ENCODE measurements at regions not wholly inside any gene's neighbourhood (a gene's known extent, or its start where the extent isn't known, plus 50 kb on each side); places are given as distances from the start of the nearest gene placed in this dataset.
"Not testable (repeated sequence)": the region's sequence is repeated elsewhere in the genome, so short reads cannot be mapped to it uniquely, and the experiment has no call there.

DNA sequence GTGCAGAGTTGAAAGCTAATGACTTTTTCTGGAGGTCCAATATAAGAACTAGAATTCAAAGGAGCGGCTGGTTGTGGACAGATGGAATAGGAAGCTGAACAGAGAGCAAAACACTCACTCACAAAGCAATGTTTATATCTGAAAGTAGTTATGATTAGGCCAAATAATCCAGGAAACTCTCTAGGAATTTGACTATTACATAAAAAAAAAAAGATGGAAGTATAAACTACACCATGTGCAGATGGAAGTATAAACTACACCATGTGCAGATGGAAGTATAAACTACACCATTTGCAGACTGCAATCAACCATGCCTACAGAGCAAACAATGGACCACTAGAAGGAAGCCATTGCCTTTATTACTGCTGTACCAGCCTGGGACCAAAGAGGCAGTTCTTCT is 771.1 kb downstream of the BRINP3 start:
- Histone ChIP-seq H2BK15ac (replicated peaks; ENCODE audit: low read depth) (no peak overlapping the region), H3K9ac (ENCODE audit: low read length) (no peak overlapping the region), H3K23ac (ENCODE audit: low read length) (no peak overlapping the region), H3K4me1 (ENCODE audit: control insufficient read depth, low read depth, low read length) (no peaks in the 10 kb centered on the region), H3K18ac (ENCODE audit: low read length) (no peak overlapping the region), H3K79me2 (ENCODE audit: control insufficient read depth, insufficient read depth, low read length) (no peaks in the 10 kb centered on the region), H3K27me3 (ENCODE audit: insufficient read depth, low read length, poor library complexity) (no peaks in the 10 kb centered on the region), H2AK5ac (ENCODE audit: low read length) (no peak overlapping the region), H2BK5ac (ENCODE audit: low read length) (no peak overlapping the region), H4K5ac (ENCODE audit: low read length) (no peak overlapping the region), H3K36me3 (ENCODE audit: control insufficient read depth, insufficient read depth, low read length) (no peaks in the 10 kb centered on the region), H3K79me1 (ENCODE audit: low read length) (no peaks in the 10 kb centered on the region), H3K4me2 (ENCODE audit: low read length) (no peak overlapping the region), H3K27ac (ENCODE audit: low read depth, low read length) (no peak overlapping the region), H3K4ac (ENCODE audit: low read depth, low read length) (no peak overlapping the region), H2BK120ac (ENCODE audit: low read depth, low read length) (no peak overlapping the region), H3K56ac (ENCODE audit: low read length) (no peak overlapping the region), H3K4me3 (ENCODE audit: low read length) (no peak overlapping the region), H4K8ac (ENCODE audit: low read depth, low read length) (no peak overlapping the region)
- no CpG with 5 or more reads among the region's 1 CpG for WGBS (ENCODE audit: extremely low coverage, insufficient coverage, low lambda C conversion rate)
- DNase-seq, result no peak

- H3K79me2 ChIP-seq (ENCODE audit: control insufficient read depth, insufficient read depth, low read length), result no peaks in the 10 kb centered on the region
- H3K18ac ChIP-seq (ENCODE audit: low read length), result no peak overlapping the region
- no peak overlapping the region for H2BK15ac ChIP-seq (replicated peaks; ENCODE audit: low read depth)
- no peak overlapping the region for H3K56ac ChIP-seq (ENCODE audit: low read length)
- no peak overlapping the region for H2BK120ac ChIP-seq (ENCODE audit: low read depth, low read length)
- peak; percentile 75 for DNase-seq
- H3K4me1 ChIP-seq (ENCODE audit: control insufficient read depth, low read depth, low read length), result no peaks in the 10 kb centered on the region
- no peak overlapping the region for H3K9ac ChIP-seq (ENCODE audit: low read length)
- no peak overlapping the region for H3K23ac ChIP-seq (ENCODE audit: low read length)
- H3K4me3 ChIP-seq (ENCODE audit: low read length), result no peak overlapping the region
- no peak overlapping the region for H2BK5ac ChIP-seq (ENCODE audit: low read length)
- no peaks in the 10 kb centered on the region for H3K36me3 ChIP-seq (ENCODE audit: control insufficient read depth, insufficient read depth, low read length)
- no CpG with 5 or more reads among the region's 3 CpGs for WGBS (ENCODE audit: extremely low coverage, insufficient coverage, low lambda C conversion rate)
- H3K79me1 ChIP-seq (ENCODE audit: low read length), result no peaks in the 10 kb centered on the region
- no peak overlapping the region for H4K5ac ChIP-seq (ENCODE audit: low read length)
- no peak overlapping the region for H4K8ac ChIP-seq (ENCODE audit: low read depth, low read length)
- no peak overlapping the region for H3K4ac ChIP-seq (ENCODE audit: low read depth, low read length)
- no peak overlapping the region for H2AK5ac ChIP-seq (ENCODE audit: low read length)
- H3K4me2 ChIP-seq (ENCODE audit: low read length), result no peak overlapping the region
- no peak overlapping the region for H3K27ac ChIP-seq (ENCODE audit: low read depth, low read length)
- no peaks in the 10 kb centered on the region for H3K27me3 ChIP-seq (ENCODE audit: insufficient read depth, low read length, poor library complexity)
Measured at GRCh38 chr1:189708674-189709073, 769.0 kb downstream of the BRINP3 start.

- H2BK5ac ChIP-seq (ENCODE audit: low read length); H3K79me1 ChIP-seq (ENCODE audit: low read length); DNase-seq; H3K56ac ChIP-seq (ENCODE audit: low read length); H2BK120ac ChIP-seq (ENCODE audit: low read depth, low read length); H3K4ac ChIP-seq (ENCODE audit: low read depth, low read length); H3K23ac ChIP-seq (ENCODE audit: low read length); H3K27ac ChIP-seq (ENCODE audit: low read depth, low read length); H3K36me3 ChIP-seq (ENCODE audit: control insufficient read depth, insufficient read depth, low read length); H3K9ac ChIP-seq (ENCODE audit: low read length); H2BK15ac ChIP-seq (replicated peaks; ENCODE audit: low read depth); H2AK5ac ChIP-seq (ENCODE audit: low read length); H3K4me2 ChIP-seq (ENCODE audit: low read length); H3K27me3 ChIP-seq (ENCODE audit: insufficient read depth, low read length, poor library complexity); H3K79me2 ChIP-seq (ENCODE audit: control insufficient read depth, insufficient read depth, low read length); H3K4me1 ChIP-seq (ENCODE audit: control insufficient read depth, low read depth, low read length); H4K5ac ChIP-seq (ENCODE audit: low read length); H3K18ac ChIP-seq (ENCODE audit: low read length); H3K4me3 ChIP-seq (ENCODE audit: low read length); H4K8ac ChIP-seq (ENCODE audit: low read depth, low read length): not testable (repeated sequence)
- WGBS (ENCODE audit: extremely low coverage, insufficient coverage, low lambda C conversion rate), result no CpG with 5 or more reads among the region's 38 CpGs
Measured at GRCh38 chr1:189718147-189718795, 759.4 kb downstream of the BRINP3 start.

- H2BK15ac ChIP-seq (replicated peaks; ENCODE audit: low read depth), result no peak overlapping the region
- H3K56ac ChIP-seq (ENCODE audit: low read length), result no peak overlapping the region
- H3K4me3 ChIP-seq (ENCODE audit: low read length), result no peak overlapping the region
- no peaks in the 10 kb centered on the region for H3K79me2 ChIP-seq (ENCODE audit: control insufficient read depth, insufficient read depth, low read length)
- H3K27me3 ChIP-seq (ENCODE audit: insufficient read depth, low read length, poor library complexity), result no peaks in the 10 kb centered on the region
- H3K79me1 ChIP-seq (ENCODE audit: low read length), result no peaks in the 10 kb centered on the region
- no peak overlapping the region for H3K18ac ChIP-seq (ENCODE audit: low read length)
- no peaks in the 10 kb centered on the region for H3K36me3 ChIP-seq (ENCODE audit: control insufficient read depth, insufficient read depth, low read length)
- H3K4ac ChIP-seq (ENCODE audit: low read depth, low read length), result no peak overlapping the region
- no peak overlapping the region for H2BK120ac ChIP-seq (ENCODE audit: low read depth, low read length)
- no peak overlapping the region for H3K23ac ChIP-seq (ENCODE audit: low read length)
- H4K8ac ChIP-seq (ENCODE audit: low read depth, low read length), result no peak overlapping the region
- no peak overlapping the region for H3K27ac ChIP-seq (ENCODE audit: low read depth, low read length)
- H2AK5ac ChIP-seq (ENCODE audit: low read length), result no peak overlapping the region
- DNase-seq, result no peak
- H3K4me1 ChIP-seq (ENCODE audit: control insufficient read depth, low read depth, low read length), result no peaks in the 10 kb centered on the region
- no CpG with 5 or more reads among the region's 4 CpGs for WGBS (ENCODE audit: extremely low coverage, insufficient coverage, low lambda C conversion rate)
- H3K4me2 ChIP-seq (ENCODE audit: low read length), result no peak overlapping the region
- H2BK5ac ChIP-seq (ENCODE audit: low read length), result no peak overlapping the region
- H3K9ac ChIP-seq (ENCODE audit: low read length), result no peak overlapping the region
- no peak overlapping the region for H4K5ac ChIP-seq (ENCODE audit: low read length)
Measured at GRCh38 chr1:189726806-189727205, 750.9 kb downstream of the BRINP3 start.

- Histone ChIP-seq H3K36me3 (ENCODE audit: control insufficient read depth, insufficient read depth, low read length) (no peaks in the 10 kb centered on the region), H3K23ac (ENCODE audit: low read length) (no peak overlapping the region), H4K5ac (ENCODE audit: low read length) (no peak overlapping the region), H4K8ac (ENCODE audit: low read depth, low read length) (no peak overlapping the region), H2BK120ac (ENCODE audit: low read depth, low read length) (no peak overlapping the region), H3K4me1 (ENCODE audit: control insufficient read depth, low read depth, low read length) (no peaks in the 10 kb centered on the region), H2AK5ac (ENCODE audit: low read length) (no peak overlapping the region), H3K27ac (ENCODE audit: low read depth, low read length) (no peak overlapping the region), H3K18ac (ENCODE audit: low read length) (no peak overlapping the region), H2BK5ac (ENCODE audit: low read length) (no peak overlapping the region), H3K79me1 (ENCODE audit: low read length) (no peaks in the 10 kb centered on the region), H2BK15ac (replicated peaks; ENCODE audit: low read depth) (no peak overlapping the region), H3K4ac (ENCODE audit: low read depth, low read length) (no peak overlapping the region), H3K27me3 (ENCODE audit: insufficient read depth, low read length, poor library complexity) (no peaks in the 10 kb centered on the region), H3K56ac (ENCODE audit: low read length) (no peak overlapping the region), H3K79me2 (ENCODE audit: control insufficient read depth, insufficient read depth, low read length) (no peaks in the 10 kb centered on the region), H3K4me2 (ENCODE audit: low read length) (no peak overlapping the region), H3K9ac (ENCODE audit: low read length) (no peak overlapping the region), H3K4me3 (ENCODE audit: low read length) (no peak overlapping the region)
- no peak for DNase-seq
Measured at GRCh38 chr1:189751311-189751710, 726.4 kb downstream of the BRINP3 start.

DNA sequence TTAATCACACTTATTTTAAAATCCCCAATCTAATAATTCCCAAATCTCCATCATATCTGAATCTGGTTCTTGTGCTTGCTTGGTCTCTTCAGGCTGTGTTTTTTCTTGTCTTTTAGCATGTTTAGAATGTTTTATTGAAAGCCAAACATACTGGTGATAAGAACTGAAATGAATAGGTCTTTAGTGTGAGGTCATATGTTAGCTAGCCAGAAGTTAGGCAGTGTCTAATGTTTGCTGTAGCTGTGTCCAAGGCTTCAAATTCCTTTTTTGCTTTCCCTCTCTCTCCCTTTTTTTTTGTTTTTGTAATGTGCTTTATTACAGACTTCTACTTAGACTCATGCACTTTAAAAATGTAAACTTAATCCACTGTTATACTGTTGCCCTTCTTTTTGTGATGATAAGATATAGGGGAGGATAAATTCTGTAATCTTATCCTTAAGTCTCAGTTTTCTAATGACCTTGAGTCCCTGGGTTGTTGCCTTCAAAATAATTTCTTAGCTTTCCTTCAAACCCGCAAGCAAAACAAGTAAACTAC is 725.1 kb downstream of the BRINP3 start:
- Histone ChIP-seq H3K27ac (ENCODE audit: low read depth, low read length) (no peak overlapping the region), H3K27me3 (ENCODE audit: insufficient read depth, low read length, poor library complexity) (no peaks in the 10 kb centered on the region), H2BK5ac (ENCODE audit: low read length) (no peak overlapping the region), H3K4me1 (ENCODE audit: control insufficient read depth, low read depth, low read length) (no peaks in the 10 kb centered on the region), H4K8ac (ENCODE audit: low read depth, low read length) (no peak overlapping the region), H2AK5ac (ENCODE audit: low read length) (no peak overlapping the region), H3K56ac (ENCODE audit: low read length) (no peak overlapping the region), H3K18ac (ENCODE audit: low read length) (no peak overlapping the region), H3K4me3 (ENCODE audit: low read length) (no peak overlapping the region), H4K5ac (ENCODE audit: low read length) (no peak overlapping the region), H3K4me2 (ENCODE audit: low read length) (no peak overlapping the region), H3K79me1 (ENCODE audit: low read length) (no peaks in the 10 kb centered on the region), H3K9ac (ENCODE audit: low read length) (no peak overlapping the region), H2BK15ac (replicated peaks; ENCODE audit: low read depth) (no peak overlapping the region), H3K36me3 (ENCODE audit: control insufficient read depth, insufficient read depth, low read length) (no peaks in the 10 kb centered on the region), H3K23ac (ENCODE audit: low read length) (no peak overlapping the region), H3K4ac (ENCODE audit: low read depth, low read length) (no peak overlapping the region), H2BK120ac (ENCODE audit: low read depth, low read length) (no peak overlapping the region), H3K79me2 (ENCODE audit: control insufficient read depth, insufficient read depth, low read length) (no peaks in the 10 kb centered on the region)
- WGBS (ENCODE audit: extremely low coverage, insufficient coverage, low lambda C conversion rate), result no CpG with 5 or more reads among the region's 1 CpG
- DNase-seq, result no peak
